Adrenal gland (tissue), 9 donors: ENCODE measurements at regions not wholly inside any gene's neighbourhood (a gene's known extent, or its start where the extent isn't known, plus 50 kb on each side); places are given as distances from the start of the nearest gene placed in this dataset.

Experiments used
- DNase-seq, 7 donors: peaks; one replicate each; pipeline ENCODE4 v3.0.0-alpha.2; 2019 to 2020
- H3K27ac ChIP-seq, 5 donors: fragments of 200-600 bp; sonication (generic) in 4 of 5; 1 replicate in 3 of 5; 2 replicates in 2 of 5; pipeline versions ENCODE4 v1.5.1 to v1.8.0; 2016 to 2020; ENCODE audit warnings: mild to moderate bottlenecking in 1 of 5
- H3K27me3 ChIP-seq: fragments of 200-600 bp; 2 replicates; pipeline ENCODE4 v1.8.0; 2021
- H3K36me3 ChIP-seq, 2 donors: fragments of 200-600 bp; replicated peaks in 1 of 2; 1 replicate in 1 of 2; 2 replicates in 1 of 2; pipeline versions ENCODE4 v1.5.1 to v1.8.0; 2018 to 2022
- H3K4me1 ChIP-seq, 2 donors: fragments of 200-600 bp; replicated peaks in 1 of 2; 1 replicate in 1 of 2; 2 replicates in 1 of 2; pipeline versions ENCODE4 v1.5.1 to v1.8.0; 2018 to 2021
- H3K4me3 ChIP-seq, 4 donors: fragments of 200-600 bp; sonication (generic) in 3 of 4; one replicate each; pipeline ENCODE4 v1.5.1; 2016 to 2018
- H3K9me3 ChIP-seq, 3 donors: fragments of 200-600 bp; sonication (generic) in 1 of 3; replicated peaks in 1 of 3; 1 replicate in 2 of 3; 2 replicates in 1 of 3; pipeline versions ENCODE4 v1.5.1 to v1.8.0; 2016 to 2021
- CTCF ChIP-seq, 6 experiments: fragments of 450-650 bp in 4 of 6; fragments of 200-600 bp in 2 of 6; sonication (generic) in 1 of 6; IDR thresholded peaks; 1 replicate in 5 of 6; 2 replicates in 1 of 6; pipeline versions ENCODE4 v1.5.1 to v1.8.0; 2016 to 2021; ENCODE audit warnings: antibody characterized with exemption in 6 of 6, mild to moderate bottlenecking in 2 of 6, moderate library complexity in 1 of 6
- POLR2A ChIP-seq, 2 donors: fragments of 450-650 bp; IDR thresholded peaks; one replicate each; pipeline ENCODE4 v1.6.1; 2017; ENCODE audit warnings: antibody characterized with exemption in 2 of 2, mild to moderate bottlenecking in 2 of 2, moderate library complexity in 1 of 2
- WGBS, 4 donors: extraction: QIAGEN DNeasy Blood & Tissue Kit in 2 of 4; methylation state at CpG; one replicate each; pipeline versions ENCODE4 v1.1.5 to v1.1.7; 2013 to 2017; 5-methylcytosine and 5-hydroxymethylcytosine counted together
- intact Hi-C, 2 donors: fragments of 100-400 bp; cut with DNase I; formaldehyde crosslinking; loops; one replicate each; pipeline versions ENCODE4 v1.14.1 to v1.15.0; 2022 to 2023
- donor health status: healthy with polysubstance abuse.
- donor health status: Bipolar disorder and iron deficiency.
- donor health status: DM: yes; HTN: yes; CAD: no.
- donor health status: DM: no; HTN: no; CAD: no.
- donor health status: DM: no; HTN: no; CAD: no.

DNA sequence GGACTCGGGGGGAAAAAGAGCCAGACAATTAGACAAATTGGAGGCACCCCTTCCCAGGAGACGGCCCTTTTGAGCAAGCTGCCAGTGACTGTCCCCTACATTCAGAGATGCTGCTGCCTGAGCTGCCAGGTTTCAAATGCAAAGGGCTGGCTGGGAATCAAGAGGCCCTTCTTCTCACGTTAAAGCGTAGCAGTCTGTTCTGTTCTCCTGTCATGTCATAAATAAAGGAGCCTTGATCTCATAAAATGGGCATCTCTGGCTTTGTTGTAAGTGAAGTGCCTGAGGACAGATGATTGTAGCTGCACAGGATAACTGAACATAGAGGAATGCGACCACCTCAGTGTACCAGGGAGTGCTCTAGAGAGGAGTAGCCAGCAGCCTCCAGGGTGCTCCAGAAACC is 917.9 kb downstream of the GRID1 start:
- no peak for DNase-seq
- TF ChIP-seq CTCF (IDR thresholded peaks at IDR 0.05) (no peak), POLR2A (IDR thresholded peaks at IDR 0.05) (no peak)
- intact Hi-C loops, result no loop called here
- H3K27ac ChIP-seq, result no peak overlapping the region
- no peaks in the 10 kb centered on the region for H3K9me3 ChIP-seq
- H3K27me3 ChIP-seq, result no peaks in the 10 kb centered on the region
- no peak overlapping the region for H3K4me3 ChIP-seq
- 75 to 85% (median 80%) methylated on average over 4 to 5 of the region's 5 CpGs for WGBS, 4 donors
- H3K4me1 ChIP-seq, result no peaks in the 10 kb centered on the region
- no peaks in the 10 kb centered on the region for H3K36me3 ChIP-seq

DNA sequence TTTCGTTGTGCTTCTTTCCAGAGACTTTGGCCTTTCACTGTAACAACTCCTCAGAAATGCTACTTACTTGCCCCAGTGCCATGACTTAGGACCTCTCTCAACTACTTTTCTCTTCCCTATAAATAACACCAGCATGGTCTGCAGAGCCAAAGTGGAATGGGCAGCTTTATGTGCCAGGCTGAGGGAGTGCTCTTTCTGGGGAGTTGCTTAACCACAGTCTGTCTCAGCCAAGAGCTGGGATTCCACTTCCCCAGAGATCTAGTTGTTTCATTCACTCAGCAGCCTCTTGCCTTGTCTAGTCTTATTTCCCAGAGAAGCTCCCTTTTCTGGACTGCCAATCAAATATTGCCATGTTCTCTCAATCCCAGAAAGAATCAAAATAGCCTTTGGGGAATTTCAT is 912.2 kb downstream of the GRID1 start:
- H3K4me1 ChIP-seq, result no peaks in the 10 kb centered on the region
- no peaks in the 10 kb centered on the region for H3K36me3 ChIP-seq
- no peak overlapping the region for H3K4me3 ChIP-seq
- 85 to 96% (median 88%) methylated on average over 1 of the region's 1 CpG for WGBS, 4 donors
- no peak overlapping the region for H3K27ac ChIP-seq
- no peaks in the 10 kb centered on the region for H3K27me3 ChIP-seq
- H3K9me3 ChIP-seq, result no peaks in the 10 kb centered on the region
- TF ChIP-seq CTCF (IDR thresholded peaks at IDR 0.05), result no peak
- TF ChIP-seq POLR2A (IDR thresholded peaks at IDR 0.05), result no peak
- no peak for DNase-seq
- intact Hi-C loops, result no loop called here

DNA sequence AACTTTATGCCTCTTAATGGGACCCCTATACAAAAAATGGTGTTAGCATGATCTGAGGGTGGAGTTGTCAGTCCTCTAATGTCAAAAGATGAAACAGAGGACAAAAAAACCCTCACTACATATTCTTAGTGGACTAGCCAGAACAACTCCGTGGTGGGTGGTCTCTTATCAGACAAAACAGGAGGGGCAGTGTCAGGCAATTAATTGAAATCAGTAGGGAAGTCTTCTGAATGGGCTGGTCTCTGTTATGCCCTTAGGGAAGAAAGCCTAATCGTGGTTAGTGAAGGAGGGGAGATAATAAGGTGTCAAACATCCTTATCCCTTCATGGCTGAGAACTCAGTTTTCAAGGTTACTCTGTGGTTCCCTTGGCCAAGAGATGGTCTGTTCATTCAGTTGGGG is 909.4 kb downstream of the GRID1 start:
- no peak for TF ChIP-seq CTCF (IDR thresholded peaks at IDR 0.05)
- H3K4me1 ChIP-seq, result no peaks in the 10 kb centered on the region
- no peaks in the 10 kb centered on the region for H3K9me3 ChIP-seq
- no peak overlapping the region for H3K4me3 ChIP-seq
- intact Hi-C loops, result no loop called here
- no peak overlapping the region for H3K27ac ChIP-seq
- H3K36me3 ChIP-seq, result no peaks in the 10 kb centered on the region
- no peaks in the 10 kb centered on the region for H3K27me3 ChIP-seq
- DNase-seq, result no peak
- WGBS, 4 donors, result 38 to 46% (median 41%) methylated on average over 2 of the region's 2 CpGs

GRCh38 chr10:85458324-85458723 is 908.3 kb downstream of the GRID1 start:
- Histone ChIP-seq H3K9me3 (no peaks in the 10 kb centered on the region), H3K4me1 (no peaks in the 10 kb centered on the region), H3K27ac (no peak overlapping the region), H3K36me3 (no peaks in the 10 kb centered on the region), H3K27me3 (no peaks in the 10 kb centered on the region), H3K4me3 (no peak overlapping the region)
- intact Hi-C loops, result no loop called here
- WGBS, 4 donors, result 42 to 64% (median 56%) methylated on average over 3 of the region's 3 CpGs
- TF ChIP-seq POLR2A (IDR thresholded peaks at IDR 0.05) (no peak), CTCF (IDR thresholded peaks at IDR 0.05) (no peak)
- peak in 1 of 7 donors; percentile 54 for DNase-seq
